Panc1 (cell line): ENCODE measurements at regions not wholly inside any gene's neighbourhood (a gene's known extent, or its start where the extent isn't known, plus 50 kb on each side); places are given as distances from the start of the nearest gene placed in this dataset.

Source experiments
- ATAC-seq: fragments of 200-7000 bp; cut with Tn5 transposase; 2 replicates; pipeline ENCODE4 v1.9.1; 2020; ENCODE audit warnings: mild to moderate bottlenecking, moderate library complexity
- BruUV-seq: library from RNA; stranded (reverse); fragments of 400-500 nt; replicated peaks from 2 replicates; lab custom pipeline; 2021; lab: Mats Ljungman, UMichigan
- CTCF ChIA-PET: fragments of 300-600 bp; sonication (Branson Sonifier 250); formaldehyde crosslinking; loops from one replicate; lab custom pipeline; 2022; ENCODE audit warnings: antibody characterized with exemption; lab: Charles Lee
- POLR2A ChIA-PET: fragments of 300-600 bp; sonication (Branson Sonifier 250); formaldehyde crosslinking; loops from one replicate; lab custom pipeline; 2022; ENCODE audit warnings: antibody characterized with exemption; lab: Charles Lee
- DNase-seq: peaks from one replicate; pipeline ENCODE4 v3.0.0-alpha.2; 2010; ENCODE audit warnings: low read depth, low spot score
- H3K27ac ChIP-seq: 2 replicates; pipeline ENCODE4 v1.5.1; 2011; ENCODE audit warnings: mild to moderate bottlenecking, low read length, inconsistent platforms
- H3K27me3 ChIP-seq: fragments of 200-500 bp; sonication (Bioruptor generic); 2 replicates; pipeline ENCODE4 v1.6.0; 2014; ENCODE audit warnings: low read length, inconsistent platforms; ENCODE audit not compliant: control insufficient read depth, insufficient read depth
- H3K36me3 ChIP-seq: fragments of 200-500 bp; sonication (Bioruptor generic); 2 replicates; pipeline ENCODE4 v1.5.1; 2014; ENCODE audit warnings: inconsistent platforms, mild to moderate bottlenecking, low read length, moderate library complexity; ENCODE audit not compliant: control insufficient read depth, insufficient read depth
- H3K4me1 ChIP-seq: 2 replicates; pipeline ENCODE4 v1.5.1; 2011; ENCODE audit warnings: inconsistent platforms, mild to moderate bottlenecking, low read length, moderate library complexity; ENCODE audit not compliant: control insufficient read depth, insufficient read depth
- H3K4me3 ChIP-seq, 2 experiments: 2 replicates each; pipeline ENCODE4 v1.5.1; 2011 to 2012; ENCODE audit warnings: low read depth in 2 of 2, low read length in 2 of 2, mild to moderate bottlenecking in 2 of 2, inconsistent platforms in 1 of 2, moderate library complexity in 1 of 2
- H3K9me3 ChIP-seq: fragments of 200-500 bp; sonication (Bioruptor generic); 2 replicates; pipeline ENCODE4 v1.5.1; 2014; ENCODE audit warnings: low read depth, mild to moderate bottlenecking, inconsistent platforms, low read length, moderate library complexity; ENCODE audit not compliant: control insufficient read depth, insufficient read depth
- CTCF ChIP-seq: fragments of 450-650 bp; IDR thresholded peaks from 2 replicates; pipeline ENCODE4 v1.5.1; 2017; ENCODE audit warnings: mild to moderate bottlenecking
- POLR2AphosphoS5 ChIP-seq: IDR thresholded peaks from 2 replicates; pipeline ENCODE4 v1.6.1; 2012; ENCODE audit warnings: mild to moderate bottlenecking, low read depth, low read length, moderate library complexity
- REST ChIP-seq, 2 experiments: IDR thresholded peaks; 2 replicates each; pipeline ENCODE4 v1.6.1; 2011 to 2012; ENCODE audit warnings: low read depth in 2 of 2, control low read depth in 1 of 2, low read length in 1 of 2, mild to moderate bottlenecking in 1 of 2, moderate library complexity in 1 of 2; ENCODE audit not compliant: insufficient read depth in 1 of 2
- SIN3A ChIP-seq: IDR thresholded peaks from 2 replicates; pipeline ENCODE4 v1.6.1; 2012; ENCODE audit warnings: low read depth, mild to moderate bottlenecking, low read length, moderate library complexity, borderline replicate concordance; ENCODE audit not compliant: insufficient read depth
- TCF7L2 ChIP-seq: IDR thresholded peaks from 2 replicates; pipeline ENCODE4 v1.6.1; 2011; ENCODE audit warnings: mild to moderate bottlenecking, low read depth, low read length, inconsistent platforms
- in situ Hi-C: cut with HindIII; loops from 2 replicates; pipeline ENCODE4 v1.10.0; 2016; ENCODE audit warnings: low sequenced_read_pairs, low pct_unique_long_range_greater_than_20kb
- intact Hi-C: fragments of 100-400 bp; cut with micrococcal nuclease; formaldehyde crosslinking; loops from one replicate; pipeline ENCODE4 v1.10.0; 2022; ENCODE audit not compliant: unreplicated experiment

DNA sequence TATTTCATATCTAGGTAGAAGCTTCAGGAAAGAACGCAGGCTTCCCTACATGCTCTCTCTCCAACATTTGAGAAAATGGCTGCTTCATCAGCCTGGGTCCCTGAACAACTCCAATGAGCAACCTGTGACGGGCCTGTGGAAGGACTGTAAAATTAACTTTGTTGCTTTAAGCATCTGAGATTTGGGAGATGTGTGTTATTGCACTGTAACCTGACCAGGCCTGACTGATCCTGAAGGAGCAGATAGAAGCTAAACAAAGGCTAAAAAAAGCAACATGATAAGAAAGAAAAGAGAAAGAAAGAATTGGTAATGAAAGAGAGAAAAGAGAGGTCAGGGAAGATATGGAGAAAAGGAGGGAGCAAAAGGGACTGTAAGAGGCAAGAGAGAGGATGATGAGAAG lies 77.1 kb upstream of the MBNL2 start:
- H3K27ac ChIP-seq: peak overlapping the region; percentile 97; the same call in 1 of the 2 replicates
- in situ Hi-C loops (no loop called here), intact Hi-C loops (no loop called here)
- ChIA-PET CTCF (no interaction called here), POLR2A (no interaction called here)
- BruUV-seq: no TSS peak
- DNase-seq: no peak
- no peak for ATAC-seq
- no peaks in the 10 kb centered on the region for H3K9me3 ChIP-seq
- no peaks in the 10 kb centered on the region for H3K27me3 ChIP-seq
- TF ChIP-seq POLR2AphosphoS5 (no peak), TCF7L2 (no peak), REST (IDR thresholded peaks at IDR 0.05; ENCODE audit: insufficient read depth in 1 of 2, low read depth in 2 of 2, low read length in 1 of 2) (no peak), CTCF (no peak), SIN3A (no peak)
- no peak overlapping the region for H3K4me3 ChIP-seq
- peaks cover 37% of the 10 kb centered on the region for H3K4me1 ChIP-seq
- peaks cover 4% of the 10 kb centered on the region; the same call in 1 of the 2 replicates for H3K36me3 ChIP-seq

GRCh38 chr13:97148894-97149293 lies 73.2 kb upstream of the MBNL2 start:
- ChIA-PET CTCF (no interaction called here), POLR2A (no interaction called here)
- in situ Hi-C loops: no loop called here

More at GRCh38 chr13:97148894-97149293, 73.2 kb upstream of the MBNL2 start:
- Histone ChIP-seq H3K36me3 (no peaks in the 10 kb centered on the region), H3K4me3 (no peak overlapping the region), H3K9me3 (no peaks in the 10 kb centered on the region), H3K27ac (peak overlapping the region; percentile 44; the same call in 1 of the 2 replicates), H3K27me3 (no peaks in the 10 kb centered on the region), H3K4me1 (peaks cover 8% of the 10 kb centered on the region; the same call in 1 of the 2 replicates)
- intact Hi-C loops: no loop called here
- ATAC-seq (0 out of 2 replicates have a peak, but pooled peaks have one; percentile 30), DNase-seq (no peak)
- BruUV-seq: no TSS peak
- TF ChIP-seq POLR2AphosphoS5: no peak
- no peak for TF ChIP-seq CTCF
- no peak for TF ChIP-seq REST (IDR thresholded peaks at IDR 0.05; ENCODE audit: insufficient read depth in 1 of 2, low read depth in 2 of 2, low read length in 1 of 2)
- TF ChIP-seq SIN3A: no peak
- TF ChIP-seq TCF7L2: no peak
